Astrocyte of the spinal cord (primary cell): ENCODE measurements at regions not wholly inside any gene's neighbourhood (a gene's known extent, or its start where the extent isn't known, plus 50 kb on each side); places are given as distances from the start of the nearest gene placed in this dataset.

Experiments
- DNase-seq: peaks from one replicate; pipeline ENCODE4 v3.0.0; 2011; ENCODE audit warnings: low read depth, low spot score
- H3K4me3 ChIP-seq: 2 replicates; pipeline ENCODE4 v1.5.1; 2011; ENCODE audit warnings: low read depth, mild to moderate bottlenecking, low read length, moderate library complexity
- CTCF ChIP-seq: IDR thresholded peaks from 2 replicates; pipeline ENCODE4 v1.5.1; 2012; ENCODE audit warnings: low read depth, mild to moderate bottlenecking, low read length, inconsistent platforms
- in situ Hi-C: cut with HindIII; loops from 2 replicates; pipeline ENCODE4 v1.10.0; 2017; ENCODE audit warnings: low sequenced_read_pairs

DNA sequence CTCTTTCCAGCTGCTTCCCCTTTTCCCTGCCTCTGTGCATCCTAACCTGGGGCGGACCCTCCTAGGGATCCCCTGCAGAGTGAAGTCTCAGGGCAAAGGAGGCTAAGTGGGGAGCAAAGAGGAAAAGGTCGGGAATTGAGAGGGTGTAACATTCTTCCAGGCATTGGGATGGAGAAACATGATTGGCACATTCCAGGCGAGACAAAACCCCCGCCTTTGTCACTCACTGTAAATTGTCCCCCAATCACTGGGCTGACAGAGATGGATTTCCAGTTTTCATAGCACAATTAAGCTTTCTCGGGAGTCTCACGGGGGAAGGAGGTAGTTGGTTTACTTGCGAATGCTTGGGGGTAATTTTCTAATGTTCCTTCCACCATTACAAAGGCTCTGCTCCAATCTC is 74.9 kb downstream of the MIAT start:
- DNase-seq, result no peak
- no peak overlapping the region for H3K4me3 ChIP-seq
- TF ChIP-seq CTCF, result no peak
- in situ Hi-C loops, result no loop called here

DNA sequence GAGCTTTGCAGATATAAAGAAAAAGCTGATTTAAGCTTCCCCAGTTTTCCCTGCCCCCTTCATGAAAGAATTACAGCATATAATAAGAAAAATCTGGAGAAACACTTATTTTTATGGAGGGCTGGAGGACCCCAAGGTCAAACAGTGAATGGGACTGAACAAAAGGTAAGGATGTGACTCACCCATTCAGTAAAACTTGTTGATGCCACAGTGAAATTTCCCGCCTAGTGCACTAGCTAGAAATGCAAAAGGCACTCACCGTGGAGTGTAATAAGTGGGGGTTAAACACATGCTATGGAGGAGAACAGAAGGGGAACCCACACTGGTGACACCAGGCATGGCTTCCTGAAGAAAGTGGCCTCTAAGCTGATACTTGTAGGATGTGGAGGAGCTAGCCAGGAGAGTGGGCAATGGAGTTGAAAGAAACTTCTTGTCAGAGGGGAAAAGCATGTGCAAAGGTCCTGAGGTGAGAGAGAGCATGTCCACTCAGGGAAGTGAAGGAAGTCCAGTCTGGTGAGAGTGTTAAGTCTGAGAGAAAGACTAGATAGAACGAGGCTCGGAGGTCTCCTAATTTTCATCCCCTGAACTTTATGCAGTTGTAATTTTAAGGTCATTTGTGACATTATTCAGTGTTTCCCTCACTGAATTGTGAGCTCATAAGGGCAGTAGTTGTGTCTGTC is 77.1 kb downstream of the MIAT start:
- no peak for DNase-seq
- no peak overlapping the region for H3K4me3 ChIP-seq
- in situ Hi-C loops, result no loop called here
- TF ChIP-seq CTCF, result no peak

DNA sequence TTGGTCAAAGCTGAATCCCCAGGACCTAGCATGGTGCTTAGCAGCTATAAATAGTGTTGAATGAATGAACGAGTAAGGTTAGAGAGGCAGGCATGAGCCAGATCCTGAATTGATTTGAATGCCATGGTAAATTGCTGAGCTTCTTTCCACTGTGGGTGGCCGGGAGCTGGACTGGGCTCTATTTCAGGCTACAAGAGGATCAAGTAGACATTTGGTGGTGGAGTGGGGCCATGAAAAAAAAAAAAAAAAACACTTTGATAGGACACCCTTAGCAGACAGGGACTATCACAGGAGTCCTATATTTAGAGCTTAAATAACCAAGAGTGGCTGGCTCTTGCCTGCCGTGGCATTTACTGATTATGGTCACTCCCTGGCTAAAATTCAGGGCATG is 77.6 kb downstream of the MIAT start:
- DNase-seq, result no peak
- TF ChIP-seq CTCF, result no peak
- in situ Hi-C loops, result no loop called here
- H3K4me3 ChIP-seq, result no peak overlapping the region

- in situ Hi-C loops, result no loop called here
- H3K4me3 ChIP-seq, result no peak overlapping the region
- no peak for TF ChIP-seq CTCF
- no peak for DNase-seq
These were observed 79.9 kb downstream of the MIAT start for GRCh38 chr22:26737262-26737661.

- TF ChIP-seq CTCF, result no peak
- DNase-seq, result no peak
- no peak overlapping the region for H3K4me3 ChIP-seq
- in situ Hi-C loops, result no loop called here
These were observed 82.9 kb downstream of the MIAT start for GRCh38 chr22:26740253-26740652.

- in situ Hi-C loops, result no loop called here
- DNase-seq, result no peak
- H3K4me3 ChIP-seq, result no peak overlapping the region
- no peak for TF ChIP-seq CTCF
These were observed 85.8 kb downstream of the MIAT start for GRCh38 chr22:26743149-26743548.
